ENCODE measurements at regions not wholly inside any gene's neighbourhood (a gene's known extent, or its start where the extent isn't known, plus 50 kb on each side); places are given as distances from the start of the nearest gene placed in this dataset.

- ChIA-PET POLR2A (no interaction called here), CTCF (no interaction called here)
- Mint-ChIP-seq H3K27me3 (peaks cover 0 to under 1% of the 10 kb centered on the region in 2 donors), H3K36me3 (peaks cover 0 to 6% (median 0%) of the 10 kb centered on the region in 3 donors), H3K4me3 (no peak overlapping the region), H3K27ac (peak overlapping the region in 2 of 8 donors; percentile 3 to 21), H3K4me1 (peaks cover 8 to 19% (median 18%) of the 10 kb centered on the region in 3 donors), H3K9me3 (peaks cover 0 to 10% (median 7%) of the 10 kb centered on the region in 5 donors)
- H3K36me3 ChIP-seq (ENCODE audit: insufficient read depth, low read length), result no peaks in the 10 kb centered on the region
- H3K9me3 ChIP-seq (ENCODE audit: low read length), result no peaks in the 10 kb centered on the region
- H3K4me3 ChIP-seq (ENCODE audit: low read length), result no peak overlapping the region
- no peak overlapping the region for H3K27ac ChIP-seq (ENCODE audit: low read depth, low read length)
- H3K27me3 ChIP-seq (ENCODE audit: insufficient read depth, low read length, poor library complexity, severe bottlenecking), result no peaks in the 10 kb centered on the region
- DNase-seq, result no peak
- H3K4me1 ChIP-seq (ENCODE audit: insufficient read depth, low read length), result peaks cover 17% of the 10 kb centered on the region
Measured at GRCh38 chrX:13147733-13148132, 103.3 kb upstream of the FAM9C start.

GRCh38 chrX:13147147-13147546, 102.7 kb upstream of the FAM9C start:
- ChIA-PET POLR2A (no interaction called here), CTCF (no interaction called here)
- Mint-ChIP-seq H3K27ac (peak overlapping the region in 1 of 8 donors; percentile 14), H3K27me3 (peaks cover 0 to 1% of the 10 kb centered on the region in 2 donors), H3K36me3 (peaks cover 0 to 6% (median 0%) of the 10 kb centered on the region in 3 donors), H3K4me3 (no peak overlapping the region), H3K4me1 (peaks cover 6 to 14% (median 14%) of the 10 kb centered on the region in 3 donors), H3K9me3 (peaks cover 0 to 9% (median 6%) of the 10 kb centered on the region in 5 donors)
- Histone ChIP-seq H3K4me3 (ENCODE audit: low read length) (no peak overlapping the region), H3K9me3 (ENCODE audit: low read length) (no peaks in the 10 kb centered on the region), H3K36me3 (ENCODE audit: insufficient read depth, low read length) (no peaks in the 10 kb centered on the region), H3K4me1 (ENCODE audit: insufficient read depth, low read length) (peaks cover 12% of the 10 kb centered on the region), H3K27ac (ENCODE audit: low read depth, low read length) (no peak overlapping the region), H3K27me3 (ENCODE audit: insufficient read depth, low read length, poor library complexity, severe bottlenecking) (no peaks in the 10 kb centered on the region)
- no peak for DNase-seq

GRCh38 chrX:13144927-13145655, 100.7 kb upstream of the FAM9C start:
- Histone ChIP-seq H3K27ac (ENCODE audit: low read depth, low read length) (no peak overlapping the region), H3K4me3 (ENCODE audit: low read length) (no peak overlapping the region), H3K4me1 (ENCODE audit: insufficient read depth, low read length) (no peaks in the 10 kb centered on the region), H3K36me3 (ENCODE audit: insufficient read depth, low read length) (no peaks in the 10 kb centered on the region), H3K27me3 (ENCODE audit: insufficient read depth, low read length, poor library complexity, severe bottlenecking) (no peaks in the 10 kb centered on the region), H3K9me3 (ENCODE audit: low read length) (no peaks in the 10 kb centered on the region)
- peaks cover 0 to 6% (median 0%) of the 10 kb centered on the region in 3 donors for H3K36me3 Mint-ChIP-seq
- peaks cover 0 to 9% (median 6%) of the 10 kb centered on the region in 5 donors for H3K9me3 Mint-ChIP-seq
- no peak overlapping the region for H3K27ac Mint-ChIP-seq
- no peak overlapping the region for H3K4me3 Mint-ChIP-seq
- ChIA-PET POLR2A (no interaction called here), CTCF (interaction anchor here (1.2 to 1.4 kb wide), 2 partner anchors 13 to 343 kb away, joined by 3 read pairs; no protein-coding TSS in a partner anchor)
- peaks cover 0 to 1% of the 10 kb centered on the region in 2 donors for H3K27me3 Mint-ChIP-seq
- no peak for DNase-seq
- no peaks in the 10 kb centered on the region for H3K4me1 Mint-ChIP-seq

- Histone ChIP-seq H3K27me3 (ENCODE audit: insufficient read depth, low read length, poor library complexity, severe bottlenecking) (no peaks in the 10 kb centered on the region), H3K27ac (ENCODE audit: low read depth, low read length) (no peak overlapping the region), H3K9me3 (ENCODE audit: low read length) (no peaks in the 10 kb centered on the region), H3K4me3 (ENCODE audit: low read length) (no peak overlapping the region), H3K4me1 (ENCODE audit: insufficient read depth, low read length) (no peaks in the 10 kb centered on the region), H3K36me3 (ENCODE audit: insufficient read depth, low read length) (no peaks in the 10 kb centered on the region)
- Mint-ChIP-seq H3K27ac (peak overlapping the region in 2 of 8 donors; percentile 19 to 29), H3K9me3 (peaks cover 0 to 9% (median 5%) of the 10 kb centered on the region in 5 donors), H3K27me3 (peaks cover 0 to 1% of the 10 kb centered on the region in 2 donors), H3K4me1 (no peaks in the 10 kb centered on the region), H3K36me3 (peaks cover 0 to 6% (median 0%) of the 10 kb centered on the region in 3 donors), H3K4me3 (no peak overlapping the region)
- DNase-seq, result no peak
- POLR2A ChIA-PET, result no interaction called here
- CTCF ChIA-PET, result no interaction called here
Measured at GRCh38 chrX:13142891-13143290, 98.5 kb upstream of the FAM9C start.

GRCh38 chrX:13140007-13140406, 95.6 kb upstream of the FAM9C start:
- H3K9me3 ChIP-seq (ENCODE audit: low read length), result no peaks in the 10 kb centered on the region
- Mint-ChIP-seq H3K36me3 (no peaks in the 10 kb centered on the region), H3K4me1 (no peaks in the 10 kb centered on the region), H3K27ac (no peak overlapping the region), H3K9me3 (peaks cover 0 to 2% (median 0%) of the 10 kb centered on the region in 5 donors), H3K4me3 (no peak overlapping the region), H3K27me3 (peaks cover 0 to 1% of the 10 kb centered on the region in 2 donors)
- ChIA-PET CTCF (no interaction called here), POLR2A (no interaction called here)
- DNase-seq, result no peak
- no peaks in the 10 kb centered on the region for H3K27me3 ChIP-seq (ENCODE audit: insufficient read depth, low read length, poor library complexity, severe bottlenecking)
- no peaks in the 10 kb centered on the region for H3K36me3 ChIP-seq (ENCODE audit: insufficient read depth, low read length)
- H3K27ac ChIP-seq (ENCODE audit: low read depth, low read length), result no peak overlapping the region
- no peaks in the 10 kb centered on the region for H3K4me1 ChIP-seq (ENCODE audit: insufficient read depth, low read length)
- H3K4me3 ChIP-seq (ENCODE audit: low read length), result no peak overlapping the region

- CTCF ChIA-PET, result interaction anchor here (0.9 kb wide), 1 partner anchor 39 kb away, joined by 5 read pairs; no protein-coding TSS in a partner anchor
- H3K4me3 Mint-ChIP-seq, result peak overlapping the region in 5 of 7 donors; percentile 16 to 73 (median 38)
Measured at GRCh38 chrX:13131396-13132137, 87.1 kb upstream of the FAM9C start.

GRCh38 chrX:13130816-13131215, 86.4 kb upstream of the FAM9C start:
- DNase-seq, result no peak
- H3K4me1 Mint-ChIP-seq, result peaks cover 20 to 41% (median 25%) of the 10 kb centered on the region in 3 donors
- peaks cover 0 to 8% of the 10 kb centered on the region in 2 donors for H3K27me3 Mint-ChIP-seq
- no peaks in the 10 kb centered on the region for H3K36me3 Mint-ChIP-seq
- H3K4me3 Mint-ChIP-seq, result no peak overlapping the region
- peaks cover 9% of the 10 kb centered on the region for H3K4me1 ChIP-seq (ENCODE audit: insufficient read depth, low read length)
- CTCF ChIA-PET, result no interaction called here
- H3K9me3 Mint-ChIP-seq, result peaks cover 0 to 2% (median 0%) of the 10 kb centered on the region in 5 donors
- no peaks in the 10 kb centered on the region for H3K9me3 ChIP-seq (ENCODE audit: low read length)
- H3K27me3 ChIP-seq (ENCODE audit: insufficient read depth, low read length, poor library complexity, severe bottlenecking), result no peaks in the 10 kb centered on the region
- H3K27ac ChIP-seq (ENCODE audit: low read depth, low read length), result no peak overlapping the region
- no peaks in the 10 kb centered on the region for H3K36me3 ChIP-seq (ENCODE audit: insufficient read depth, low read length)
- H3K4me3 ChIP-seq (ENCODE audit: low read length), result no peak overlapping the region
- peak overlapping the region in 4 of 8 donors; percentile 6 to 56 (median 27) for H3K27ac Mint-ChIP-seq
- POLR2A ChIA-PET, result no interaction called here

More at GRCh38 chrX:13131396-13132137, 87.1 kb upstream of the FAM9C start:
- POLR2A ChIA-PET, result no interaction called here
- H3K27ac Mint-ChIP-seq, result peak overlapping the region; percentile 13 to 93 (median 82)
- Histone ChIP-seq H3K4me1 (ENCODE audit: insufficient read depth, low read length) (peaks cover 9% of the 10 kb centered on the region), H3K36me3 (ENCODE audit: insufficient read depth, low read length) (no peaks in the 10 kb centered on the region), H3K9me3 (ENCODE audit: low read length) (no peaks in the 10 kb centered on the region), H3K4me3 (ENCODE audit: low read length) (no peak overlapping the region), H3K27ac (ENCODE audit: low read depth, low read length) (no peak overlapping the region), H3K27me3 (ENCODE audit: insufficient read depth, low read length, poor library complexity, severe bottlenecking) (no peaks in the 10 kb centered on the region)
- H3K9me3 Mint-ChIP-seq, result peaks cover 0 to 2% (median 0%) of the 10 kb centered on the region in 5 donors
- H3K27me3 Mint-ChIP-seq, result peaks cover 0 to 8% of the 10 kb centered on the region in 2 donors
- DNase-seq, result peak in 4 of 5 donors; percentile 3 to 48 (median 22)
- no peaks in the 10 kb centered on the region for H3K36me3 Mint-ChIP-seq
- peaks cover 20 to 41% (median 25%) of the 10 kb centered on the region in 3 donors for H3K4me1 Mint-ChIP-seq

GRCh38 chrX:13128104-13128503, 83.7 kb upstream of the FAM9C start:
- Histone ChIP-seq H3K27me3 (ENCODE audit: insufficient read depth, low read length, poor library complexity, severe bottlenecking) (no peaks in the 10 kb centered on the region), H3K9me3 (ENCODE audit: low read length) (no peaks in the 10 kb centered on the region), H3K36me3 (ENCODE audit: insufficient read depth, low read length) (no peaks in the 10 kb centered on the region), H3K4me1 (ENCODE audit: insufficient read depth, low read length) (peaks cover 28% of the 10 kb centered on the region), H3K27ac (ENCODE audit: low read depth, low read length) (no peak overlapping the region), H3K4me3 (ENCODE audit: low read length) (no peak overlapping the region)
- Mint-ChIP-seq H3K4me1 (peaks cover 38 to 66% (median 50%) of the 10 kb centered on the region in 3 donors), H3K4me3 (no peak overlapping the region), H3K27ac (peak overlapping the region in 2 of 8 donors; percentile 32 to 36), H3K9me3 (no peaks in the 10 kb centered on the region), H3K36me3 (peaks cover 0 to 3% (median under 1%) of the 10 kb centered on the region in 3 donors), H3K27me3 (peaks cover 0 to 13% of the 10 kb centered on the region in 2 donors)
- ChIA-PET POLR2A (no interaction called here), CTCF (interaction anchor here (0.8 kb wide), 1 partner anchor 35 kb away, joined by 3 read pairs; no protein-coding TSS in a partner anchor)
- no peak for DNase-seq
